T-helper 1 cell treated with Interleukin-12 subunit alpha and Interleukin-12 subunit beta and Interleukin-4 antibody, amounts not matched to agents 30 μg/mL and 1 μg/mL, for 36 hours (primary cell): ENCODE measurements at regions not wholly inside any gene's neighbourhood (a gene's known extent, or its start where the extent isn't known, plus 50 kb on each side); places are given as distances from the start of the nearest gene placed in this dataset.

Source experiments
- H3K27ac Mint-ChIP-seq: one replicate; pipeline ENCODE4 v1.8.0; 2021; ENCODE audit warnings: mild to moderate bottlenecking, mixed read lengths
- H3K27me3 Mint-ChIP-seq: one replicate; pipeline ENCODE4 v1.8.0; 2021; ENCODE audit warnings: low read depth, mixed read lengths
- H3K36me3 Mint-ChIP-seq: one replicate; pipeline ENCODE4 v1.8.0; 2021; ENCODE audit warnings: low read depth, mixed read lengths
- H3K4me1 Mint-ChIP-seq: one replicate; pipeline ENCODE4 v1.8.0; 2021; ENCODE audit warnings: low read depth, mixed read lengths
- H3K4me3 Mint-ChIP-seq: one replicate; pipeline ENCODE4 v1.8.0; 2021; ENCODE audit warnings: mild to moderate bottlenecking, moderate library complexity, mixed read lengths
- H3K9me3 Mint-ChIP-seq: one replicate; pipeline ENCODE4 v1.8.0; 2021; ENCODE audit warnings: mixed read lengths

DNA sequence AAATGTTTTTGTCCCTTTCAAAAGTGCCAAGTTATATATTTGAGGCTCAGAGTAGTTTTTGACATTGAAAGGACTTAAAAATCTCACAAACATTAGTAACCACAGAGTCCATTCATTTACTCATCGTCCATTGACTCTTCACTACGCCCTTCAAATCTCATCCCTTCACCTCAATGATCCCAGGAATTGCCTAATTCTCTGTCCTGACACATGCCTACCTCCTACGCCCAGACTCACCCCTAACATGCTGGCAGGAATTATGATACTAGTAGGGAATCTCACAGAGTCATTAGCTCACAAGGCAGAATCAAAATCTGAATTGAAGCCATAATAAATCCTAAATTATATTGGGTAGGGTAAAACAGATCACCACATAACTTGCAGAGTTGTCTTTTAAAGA lies 410.1 kb downstream of the RAP2B start:
- no peak overlapping the region for H3K27ac Mint-ChIP-seq
- H3K36me3 Mint-ChIP-seq: no peaks in the 10 kb centered on the region
- peaks cover 3% of the 10 kb centered on the region for H3K4me1 Mint-ChIP-seq
- no peak overlapping the region for H3K4me3 Mint-ChIP-seq
- no peaks in the 10 kb centered on the region for H3K27me3 Mint-ChIP-seq
- no peaks in the 10 kb centered on the region for H3K9me3 Mint-ChIP-seq

DNA sequence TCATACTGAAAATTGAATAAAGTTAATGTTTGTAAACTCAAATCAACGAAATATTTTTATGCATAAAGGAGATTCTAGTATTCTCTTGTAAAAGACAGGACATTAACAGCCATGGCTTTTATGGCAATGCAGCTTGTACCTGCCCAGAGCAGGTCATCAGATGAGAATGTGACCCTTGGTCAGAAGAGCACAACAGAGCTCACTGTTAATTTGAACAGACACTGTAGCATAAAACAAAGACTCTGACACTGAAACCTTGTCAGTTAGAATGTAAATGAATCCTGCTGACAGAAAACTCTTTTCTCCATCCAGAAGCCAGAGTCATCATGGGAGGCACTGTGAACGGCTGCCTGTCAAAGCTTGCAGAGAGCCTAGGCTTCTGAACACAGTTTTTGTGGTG lies 410.6 kb downstream of the RAP2B start:
- H3K9me3 Mint-ChIP-seq: no peaks in the 10 kb centered on the region
- H3K27me3 Mint-ChIP-seq: no peaks in the 10 kb centered on the region
- H3K36me3 Mint-ChIP-seq: no peaks in the 10 kb centered on the region
- no peak overlapping the region for H3K4me3 Mint-ChIP-seq
- H3K27ac Mint-ChIP-seq: no peak overlapping the region
- H3K4me1 Mint-ChIP-seq: peaks cover 3% of the 10 kb centered on the region

DNA sequence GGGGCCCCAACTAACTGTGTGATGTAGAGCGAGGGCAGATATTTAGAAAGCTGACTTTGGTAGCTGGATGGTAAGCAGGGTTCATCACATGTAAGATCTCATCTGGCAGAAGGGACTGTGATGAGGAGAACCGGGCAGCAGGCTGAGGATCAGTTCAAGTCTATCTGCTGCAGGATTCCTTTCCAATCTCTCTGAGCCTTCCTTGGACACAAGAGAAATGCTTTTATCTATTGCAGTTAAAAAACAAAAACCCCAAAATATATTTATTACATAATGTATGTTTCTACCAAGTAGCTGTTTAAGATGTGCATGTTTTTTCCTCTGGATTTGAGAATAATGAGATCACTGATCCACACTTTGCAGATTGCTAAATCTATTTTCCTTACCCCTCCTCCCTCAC lies 411.5 kb downstream of the RAP2B start:
- Mint-ChIP-seq H3K27ac (no peak overlapping the region), H3K27me3 (no peaks in the 10 kb centered on the region), H3K36me3 (no peaks in the 10 kb centered on the region), H3K4me3 (no peak overlapping the region), H3K4me1 (peaks cover 3% of the 10 kb centered on the region), H3K9me3 (no peaks in the 10 kb centered on the region)

DNA sequence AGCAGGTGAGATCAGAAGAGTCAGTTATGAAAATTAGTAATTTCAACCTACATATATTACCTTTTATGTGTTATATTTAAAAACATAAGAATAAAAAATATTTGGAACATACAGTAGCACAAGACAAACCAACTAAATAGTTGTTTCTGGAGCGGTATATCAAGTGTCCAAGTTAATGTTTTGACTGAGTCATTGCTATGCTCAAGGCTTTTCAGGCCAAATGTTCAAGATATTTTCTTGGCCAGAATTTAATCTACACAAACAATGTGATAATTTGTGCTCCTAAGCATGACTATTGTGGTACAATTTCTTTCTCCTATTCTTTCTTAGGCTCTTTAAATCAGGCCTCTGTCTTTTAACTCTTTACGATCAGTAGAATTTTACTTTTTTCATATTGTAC lies 412.4 kb downstream of the RAP2B start:
- no peaks in the 10 kb centered on the region for H3K36me3 Mint-ChIP-seq
- peaks cover 3% of the 10 kb centered on the region for H3K4me1 Mint-ChIP-seq
- H3K4me3 Mint-ChIP-seq: no peak overlapping the region
- H3K27ac Mint-ChIP-seq: no peak overlapping the region
- no peaks in the 10 kb centered on the region for H3K27me3 Mint-ChIP-seq
- H3K9me3 Mint-ChIP-seq: no peaks in the 10 kb centered on the region

DNA sequence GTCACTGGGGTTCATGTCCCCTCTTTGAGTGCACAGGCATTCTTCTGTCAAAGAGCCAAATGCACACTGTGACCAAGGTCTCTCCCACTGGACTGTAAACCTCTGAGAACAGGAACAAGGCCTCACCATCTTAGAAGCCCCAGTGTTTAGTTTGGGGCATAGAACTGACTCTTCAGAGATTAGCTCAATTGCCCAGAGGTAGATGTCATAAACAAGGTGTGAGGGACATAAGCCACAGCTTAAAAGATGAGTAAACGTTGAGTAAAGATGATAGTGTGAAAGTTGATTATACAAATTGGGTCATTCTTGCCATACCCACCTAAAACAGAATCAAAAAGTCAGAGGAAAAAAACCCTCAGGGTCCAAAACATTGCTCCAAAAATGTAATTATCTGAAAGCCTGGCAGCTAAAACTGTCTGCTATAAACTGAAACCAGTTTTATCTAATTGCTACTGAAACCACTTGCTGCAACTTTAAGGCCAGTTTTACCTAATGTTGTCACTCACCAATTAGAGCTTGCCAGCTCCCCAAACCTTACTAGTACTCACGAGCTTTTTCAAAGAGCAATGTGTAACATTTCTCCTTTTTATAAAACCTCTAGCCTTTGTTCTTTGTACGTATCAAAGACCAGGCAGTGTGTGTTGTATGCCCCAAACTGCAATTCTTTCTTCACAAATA lies 415.2 kb downstream of the RAP2B start:
- no peak overlapping the region for H3K4me3 Mint-ChIP-seq
- H3K36me3 Mint-ChIP-seq: no peaks in the 10 kb centered on the region
- peaks cover 3% of the 10 kb centered on the region for H3K4me1 Mint-ChIP-seq
- H3K27me3 Mint-ChIP-seq: no peaks in the 10 kb centered on the region
- H3K9me3 Mint-ChIP-seq: no peaks in the 10 kb centered on the region
- H3K27ac Mint-ChIP-seq: no peak overlapping the region

DNA sequence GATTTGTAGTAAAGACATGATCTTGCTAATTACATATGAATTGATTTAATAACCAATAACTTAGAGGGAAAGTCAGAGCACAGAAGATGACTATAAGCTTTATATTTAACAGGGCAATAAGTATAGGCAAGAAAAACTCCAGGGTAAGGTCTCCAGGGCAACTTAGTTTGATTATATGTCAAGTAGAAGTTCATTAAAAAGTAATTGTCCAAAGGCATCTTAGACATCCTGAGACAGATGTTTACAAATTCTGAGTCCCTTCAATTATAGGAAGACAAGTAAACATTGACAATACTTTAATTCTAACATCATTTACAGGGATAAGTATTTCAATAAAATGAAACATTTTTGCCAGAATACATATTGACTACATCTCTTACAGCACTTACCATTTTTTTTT lies 416.0 kb downstream of the RAP2B start:
- Mint-ChIP-seq H3K4me3 (no peak overlapping the region), H3K27ac (no peak overlapping the region), H3K9me3 (peaks cover 3% of the 10 kb centered on the region), H3K36me3 (no peaks in the 10 kb centered on the region), H3K4me1 (peaks cover 3% of the 10 kb centered on the region), H3K27me3 (no peaks in the 10 kb centered on the region)

DNA sequence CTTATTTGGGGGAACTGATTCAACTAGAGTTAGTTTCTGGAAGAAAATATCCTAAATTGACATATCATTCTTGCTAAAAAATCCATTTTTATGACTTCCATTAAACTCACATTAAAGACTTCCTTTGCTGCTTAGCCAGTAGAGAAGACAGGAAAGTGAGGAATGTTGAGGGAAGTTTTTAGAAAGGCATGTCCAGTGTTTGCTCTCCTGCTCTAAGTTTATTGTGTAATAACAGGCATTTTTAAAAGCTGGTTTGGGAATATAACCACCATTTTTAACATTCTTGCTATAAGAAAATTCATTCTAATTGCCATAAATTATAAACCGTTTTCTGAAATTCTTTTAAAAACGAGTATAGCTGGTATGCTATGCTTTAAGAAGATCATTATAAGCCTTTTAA lies 428.0 kb downstream of the RAP2B start:
- no peaks in the 10 kb centered on the region for H3K36me3 Mint-ChIP-seq
- H3K4me1 Mint-ChIP-seq: peaks cover 2% of the 10 kb centered on the region
- H3K4me3 Mint-ChIP-seq: no peak overlapping the region
- no peaks in the 10 kb centered on the region for H3K27me3 Mint-ChIP-seq
- H3K9me3 Mint-ChIP-seq: peaks cover 15% of the 10 kb centered on the region
- no peak overlapping the region for H3K27ac Mint-ChIP-seq

DNA sequence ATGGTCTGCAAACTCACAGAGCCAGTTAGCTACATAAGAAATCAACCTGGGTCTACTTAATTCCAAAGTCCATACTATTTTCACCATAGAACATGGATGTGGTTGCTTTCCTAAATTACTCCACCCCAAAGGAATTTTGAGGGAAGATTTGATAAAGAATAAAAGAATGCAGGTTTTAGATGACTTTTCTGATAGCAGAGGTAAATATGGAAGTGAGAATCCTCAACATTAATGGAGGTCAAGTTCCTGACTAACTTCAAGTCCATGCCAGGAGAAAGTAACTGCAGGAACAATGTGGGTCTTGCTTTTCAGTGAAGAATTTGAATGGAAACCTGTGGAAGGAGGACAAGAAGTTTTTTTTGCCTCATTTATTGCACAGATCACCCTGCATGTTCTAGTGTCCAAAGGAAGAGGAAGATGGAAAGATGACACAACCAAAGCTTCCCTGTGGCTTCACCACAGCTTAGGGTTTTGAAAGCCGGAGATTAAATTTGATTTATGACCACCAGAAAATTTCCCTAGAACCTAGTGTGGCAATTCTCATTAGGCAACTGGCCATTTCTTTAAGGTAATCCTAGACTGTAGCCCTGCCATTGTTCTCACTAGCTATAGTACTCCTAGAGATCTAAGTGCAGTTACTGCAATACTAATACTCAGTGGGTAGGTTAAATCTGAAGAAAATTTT lies 429.7 kb downstream of the RAP2B start:
- H3K4me1 Mint-ChIP-seq: peaks cover 2% of the 10 kb centered on the region
- H3K27ac Mint-ChIP-seq: no peak overlapping the region

DNA sequence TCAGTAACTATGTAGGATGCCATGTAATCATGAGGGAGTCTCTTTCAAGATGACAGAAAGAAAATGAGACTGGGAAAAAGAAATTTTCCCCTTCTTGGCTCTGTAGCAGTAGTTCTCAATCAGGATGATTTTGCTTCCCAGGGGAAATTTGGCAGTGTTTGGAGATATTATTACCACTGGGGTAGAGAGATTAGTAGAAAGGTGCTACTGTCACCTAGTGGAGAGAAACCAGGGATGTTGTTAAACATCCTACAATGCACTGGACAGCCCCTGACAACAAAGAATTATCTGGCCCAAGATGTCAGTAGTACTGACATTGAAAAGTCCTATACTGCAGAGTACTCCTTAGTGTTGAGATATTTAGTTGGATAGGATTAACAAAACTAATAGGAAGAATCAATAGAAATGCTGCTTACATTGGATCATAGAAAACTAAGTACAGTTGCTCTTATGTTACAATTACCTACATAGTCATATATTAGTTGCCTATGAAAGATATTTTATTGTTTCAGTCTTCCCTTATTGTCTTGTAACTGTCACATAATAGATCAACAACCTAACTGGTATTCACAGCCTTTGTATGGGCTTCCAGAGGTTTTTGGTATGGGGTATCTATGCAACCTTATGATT lies 433.3 kb downstream of the RAP2B start:
- H3K27me3 Mint-ChIP-seq: no peaks in the 10 kb centered on the region
- H3K9me3 Mint-ChIP-seq: no peaks in the 10 kb centered on the region
- H3K4me1 Mint-ChIP-seq: peaks cover 2% of the 10 kb centered on the region
- no peak overlapping the region for H3K4me3 Mint-ChIP-seq
- no peak overlapping the region for H3K27ac Mint-ChIP-seq
- H3K36me3 Mint-ChIP-seq: no peaks in the 10 kb centered on the region

More for the DNA sequence above, 429.7 kb downstream of the RAP2B start:
- Mint-ChIP-seq H3K4me3 (no peak overlapping the region), H3K27me3 (no peaks in the 10 kb centered on the region), H3K36me3 (no peaks in the 10 kb centered on the region), H3K9me3 (peaks cover 9% of the 10 kb centered on the region)

DNA sequence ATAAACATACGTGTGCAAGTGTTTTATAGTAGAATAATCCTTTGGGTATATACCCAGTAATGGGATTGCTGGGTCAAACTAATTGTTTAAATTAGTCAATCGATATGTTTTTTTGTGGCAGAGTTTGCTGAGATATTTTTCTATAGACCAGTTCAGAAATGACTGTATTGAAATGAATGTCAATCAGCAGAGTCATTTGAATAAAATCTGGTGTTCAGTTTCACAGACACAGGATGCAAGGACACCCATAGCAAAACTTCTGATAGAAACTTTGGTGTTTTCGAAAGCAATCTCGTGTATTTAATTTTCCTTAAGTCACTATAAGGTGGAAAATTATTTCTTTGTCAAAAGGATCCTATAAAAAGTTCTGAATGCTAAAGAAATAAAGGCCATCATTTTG lies 434.4 kb downstream of the RAP2B start:
- Mint-ChIP-seq H3K9me3 (no peaks in the 10 kb centered on the region), H3K27ac (no peak overlapping the region), H3K4me3 (no peak overlapping the region)

DNA sequence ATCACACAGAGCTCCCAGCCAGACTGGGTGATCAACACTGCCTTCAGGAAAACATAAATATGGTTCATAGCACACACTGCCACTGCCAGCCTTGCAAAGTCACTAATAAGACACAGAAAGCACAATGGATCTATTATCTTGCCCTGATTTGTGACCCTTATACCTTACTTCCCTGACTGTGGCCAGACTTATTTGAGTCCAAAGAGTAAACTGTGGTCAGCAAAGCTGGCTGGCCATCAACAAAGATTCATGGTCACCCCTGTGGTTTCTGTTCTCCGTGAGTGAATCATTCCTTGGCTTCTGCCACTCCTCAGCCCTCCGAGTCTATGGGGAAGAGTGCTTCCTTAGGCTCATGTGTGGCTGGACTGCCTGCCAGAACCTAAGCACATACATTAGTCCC lies 437.7 kb downstream of the RAP2B start:
- Mint-ChIP-seq H3K36me3 (no peaks in the 10 kb centered on the region), H3K4me3 (no peak overlapping the region), H3K4me1 (peaks cover 3% of the 10 kb centered on the region), H3K9me3 (no peaks in the 10 kb centered on the region), H3K27me3 (no peaks in the 10 kb centered on the region), H3K27ac (no peak overlapping the region)

More for the DNA sequence above, 434.4 kb downstream of the RAP2B start:
- H3K27me3 Mint-ChIP-seq: no peaks in the 10 kb centered on the region
- no peaks in the 10 kb centered on the region for H3K36me3 Mint-ChIP-seq
- peaks cover 2% of the 10 kb centered on the region for H3K4me1 Mint-ChIP-seq

DNA sequence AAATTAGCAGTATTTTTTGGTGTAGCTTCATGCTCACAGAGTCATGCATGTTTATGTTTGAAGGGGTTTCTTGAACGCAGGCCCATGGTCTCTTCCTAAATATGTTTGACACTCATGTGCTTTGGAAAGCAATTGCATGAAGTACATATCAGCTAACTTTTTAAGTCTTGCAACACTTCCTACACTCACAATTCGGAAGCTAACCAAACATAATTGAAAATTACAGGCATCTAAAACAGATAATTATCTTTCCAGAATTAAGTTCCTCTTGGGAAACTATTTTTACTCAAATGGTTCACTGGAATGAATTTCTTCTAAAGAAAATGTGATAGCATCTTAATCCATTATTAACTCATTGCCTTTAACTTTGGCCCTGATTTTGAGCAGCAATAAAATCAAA lies 438.9 kb downstream of the RAP2B start:
- Mint-ChIP-seq H3K4me1 (peaks cover 3% of the 10 kb centered on the region), H3K4me3 (no peak overlapping the region), H3K36me3 (no peaks in the 10 kb centered on the region), H3K27me3 (no peaks in the 10 kb centered on the region), H3K9me3 (no peaks in the 10 kb centered on the region), H3K27ac (no peak overlapping the region)

DNA sequence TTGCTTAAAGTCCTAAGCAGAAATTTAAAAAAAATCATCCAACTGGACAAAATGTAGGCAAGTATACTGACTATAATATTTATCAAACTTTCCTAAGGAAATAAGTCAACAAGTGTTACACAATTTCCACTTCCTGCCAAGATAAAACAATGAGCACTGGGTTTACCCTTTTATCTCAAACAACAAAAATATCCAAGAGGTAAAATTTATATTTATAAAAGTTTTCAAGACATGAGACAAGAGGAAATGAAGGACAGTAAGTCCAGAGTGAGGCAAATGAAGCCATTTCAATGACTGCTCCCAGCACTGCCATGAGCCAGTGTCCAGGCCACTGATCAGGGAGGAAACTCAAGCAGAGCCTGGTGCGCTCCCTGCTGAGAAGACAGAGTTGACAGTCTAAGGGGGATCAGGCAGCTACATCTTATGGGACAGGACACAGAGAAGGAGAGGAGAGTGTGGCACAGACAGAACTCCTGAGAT lies 439.4 kb downstream of the RAP2B start:
- H3K27ac Mint-ChIP-seq: no peak overlapping the region
- H3K27me3 Mint-ChIP-seq: no peaks in the 10 kb centered on the region
- H3K36me3 Mint-ChIP-seq: no peaks in the 10 kb centered on the region
- no peaks in the 10 kb centered on the region for H3K9me3 Mint-ChIP-seq
- peaks cover 3% of the 10 kb centered on the region for H3K4me1 Mint-ChIP-seq
- no peak overlapping the region for H3K4me3 Mint-ChIP-seq

DNA sequence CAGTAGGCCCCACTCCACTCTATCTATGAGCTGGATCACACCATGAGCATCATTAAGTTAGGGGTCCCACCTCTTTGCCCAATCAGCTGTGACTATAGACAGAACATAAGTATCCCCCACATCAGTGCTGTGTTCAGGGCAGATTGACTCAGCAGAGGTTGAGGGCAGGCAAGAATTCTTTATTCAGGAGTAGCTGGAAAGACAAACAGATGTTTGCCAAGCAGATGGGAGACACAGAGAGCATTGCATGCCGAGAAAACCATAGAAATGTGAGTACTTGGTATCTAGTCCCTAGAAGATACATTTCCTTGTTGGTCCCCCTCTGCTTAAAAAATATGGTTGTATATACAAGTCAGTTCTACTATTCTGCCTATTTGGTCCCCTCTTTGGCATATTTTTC lies 440.8 kb downstream of the RAP2B start:
- Mint-ChIP-seq H3K4me1 (peaks cover 3% of the 10 kb centered on the region), H3K27ac (no peak overlapping the region), H3K4me3 (no peak overlapping the region), H3K9me3 (no peaks in the 10 kb centered on the region), H3K27me3 (no peaks in the 10 kb centered on the region), H3K36me3 (no peaks in the 10 kb centered on the region)

DNA sequence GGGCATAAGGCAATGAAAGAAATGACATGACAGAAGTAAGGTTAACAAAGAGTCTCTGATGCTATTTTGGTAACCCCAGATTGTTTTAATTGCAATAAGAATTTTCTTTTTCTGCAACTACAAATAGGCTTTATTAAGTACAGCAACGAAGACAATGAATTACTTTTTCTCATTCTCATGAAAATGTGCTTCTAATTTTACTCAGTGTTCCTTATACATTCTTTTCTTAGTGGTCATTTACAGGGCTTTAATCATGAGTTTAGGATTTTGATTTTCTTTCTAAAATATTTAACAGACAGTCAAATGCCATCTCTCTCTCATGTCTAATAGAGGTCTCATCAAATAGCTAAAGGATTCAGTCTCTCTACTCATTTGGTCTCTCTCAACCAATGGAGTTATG lies 452.1 kb downstream of the RAP2B start:
- Mint-ChIP-seq H3K27me3 (no peaks in the 10 kb centered on the region), H3K4me3 (no peak overlapping the region), H3K9me3 (peaks cover 2% of the 10 kb centered on the region), H3K36me3 (no peaks in the 10 kb centered on the region), H3K4me1 (peaks cover 3% of the 10 kb centered on the region), H3K27ac (no peak overlapping the region)
